Fibroblast of the aortic adventitia (primary cell): ENCODE measurements at regions not wholly inside any gene's neighbourhood (a gene's known extent, or its start where the extent isn't known, plus 50 kb on each side); places are given as distances from the start of the nearest gene placed in this dataset.
A peak's percentile ranks its signal among the peaks of the same experiment; 100 is the strongest.

Source experiments
- DNase-seq: peaks from one replicate; pipeline ENCODE4 v3.0.0-alpha.2; 2010; ENCODE audit warnings: low read depth
- H3K4me3 ChIP-seq: 2 replicates; pipeline ENCODE4 v1.5.1; 2011; ENCODE audit warnings: low read depth, mild to moderate bottlenecking, control low read depth, low read length, moderate library complexity
- CTCF ChIP-seq: IDR thresholded peaks from 2 replicates; pipeline ENCODE4 v1.5.1; 2011; ENCODE audit warnings: mild to moderate bottlenecking, low read length, control low read depth, inconsistent platforms; ENCODE audit not compliant: insufficient read depth

GRCh38 chr2:151138507-151138906 is 123.2 kb downstream of the RBM43 start:
- peak; percentile 51 for DNase-seq
- TF ChIP-seq CTCF = no peak
- no peak overlapping the region for H3K4me3 ChIP-seq

DNA sequence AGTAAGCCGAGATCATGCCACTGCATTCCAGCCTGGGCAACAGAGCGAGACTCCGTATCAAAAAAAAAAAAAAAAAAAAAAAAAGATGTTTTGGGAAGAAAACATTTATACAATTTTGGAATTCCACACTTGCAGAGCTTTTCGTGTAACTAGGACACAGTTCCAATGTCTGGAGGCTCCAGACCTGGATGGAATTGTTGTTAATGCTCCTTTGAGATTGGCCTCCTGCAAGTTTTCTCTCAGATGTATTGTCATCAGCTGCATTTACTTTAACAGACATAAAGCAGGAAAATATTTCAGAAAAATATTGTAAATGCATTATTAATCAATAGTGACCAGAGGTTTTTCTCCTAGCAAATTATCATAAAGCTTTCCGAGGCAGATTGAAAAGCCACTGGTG is 124.1 kb downstream of the RBM43 start:
- no peak overlapping the region for H3K4me3 ChIP-seq
- DNase-seq = no peak
- no peak for TF ChIP-seq CTCF

DNA sequence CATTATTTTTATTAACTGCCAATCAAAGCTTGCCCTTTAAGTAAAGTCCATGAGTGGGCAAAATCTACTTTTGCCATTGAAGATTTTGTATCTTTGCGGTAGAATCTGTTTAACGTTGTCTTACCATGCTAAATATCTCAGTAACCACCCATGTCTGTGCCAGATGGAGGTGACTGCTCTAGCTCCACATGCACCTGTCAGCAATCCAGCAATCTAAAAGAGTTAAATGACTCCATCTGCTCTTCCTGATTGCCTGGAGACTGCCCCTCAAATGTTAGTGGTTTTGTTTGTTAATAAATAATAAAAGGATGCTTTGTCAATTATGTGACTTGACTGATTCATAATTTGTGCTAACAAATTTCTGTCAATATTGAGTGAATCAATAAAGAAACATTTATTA is 141.7 kb downstream of the RBM43 start:
- TF ChIP-seq CTCF = no peak
- H3K4me3 ChIP-seq = no peak overlapping the region
- no peak for DNase-seq

DNA sequence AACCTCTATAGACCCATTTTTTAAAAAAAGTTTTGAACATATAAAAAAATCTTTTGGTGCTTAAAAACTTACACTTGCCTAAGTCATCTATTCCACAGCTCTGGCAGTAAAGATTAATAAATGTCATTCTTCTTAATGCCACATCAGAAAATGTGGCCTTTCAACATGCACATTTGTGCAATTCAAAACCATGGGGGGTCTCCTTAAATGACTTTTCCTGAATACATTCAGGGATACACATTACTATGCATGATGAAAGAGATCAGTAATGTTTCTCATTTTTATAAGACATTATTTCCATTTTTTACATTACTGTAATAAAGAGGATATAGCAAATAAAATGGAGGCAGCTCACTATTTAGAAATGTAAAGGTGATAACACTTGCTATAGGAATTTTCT is 142.3 kb downstream of the RBM43 start:
- DNase-seq = no peak
- no peak for TF ChIP-seq CTCF

DNA sequence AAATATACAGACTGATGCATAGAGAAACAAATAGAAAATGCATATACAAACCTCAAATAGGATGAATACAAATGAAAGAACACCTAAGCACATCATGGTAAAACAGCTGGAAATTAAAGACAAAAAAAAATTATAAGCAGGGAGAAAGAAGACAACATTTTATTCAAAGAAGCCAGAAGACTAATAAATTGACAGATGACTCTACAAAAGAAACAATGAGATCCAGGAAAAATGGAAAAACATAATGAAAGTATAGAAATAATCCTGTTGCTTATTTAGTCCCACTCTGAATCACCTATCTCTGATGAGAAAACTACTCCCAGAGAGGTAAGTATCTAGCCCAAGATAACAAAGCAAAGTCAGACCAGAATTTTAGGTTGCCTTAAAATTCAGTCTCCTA is 143.4 kb downstream of the RBM43 start:
- H3K4me3 ChIP-seq = no peak overlapping the region
- TF ChIP-seq CTCF = no peak
- DNase-seq = no peak

More for the DNA sequence above, 142.3 kb downstream of the RBM43 start:
- H3K4me3 ChIP-seq = no peak overlapping the region

GRCh38 chr2:151114874-151115273 is 146.8 kb downstream of the RBM43 start:
- DNase-seq = peak; percentile 12
- no peak overlapping the region for H3K4me3 ChIP-seq
- no peak for TF ChIP-seq CTCF

- no peak overlapping the region for H3K4me3 ChIP-seq
- DNase-seq = no peak
- TF ChIP-seq CTCF = no peak
Observed at GRCh38 chr2:151113318-151113717, 148.3 kb downstream of the RBM43 start.
